NCI-H1092 treated with DMSO at 0.1 percent for 48 hours (cell line): ENCODE measurements at regions not wholly inside any gene's neighbourhood (a gene's known extent, or its start where the extent isn't known, plus 50 kb on each side); places are given as distances from the start of the nearest gene placed in this dataset.
"Not testable (repeated sequence)": the region's sequence is repeated elsewhere in the genome, so short reads cannot be mapped to it uniquely, and the experiment has no call there.

ENCODE experiments used
- DNase-seq: peaks from one replicate; lab custom pipeline; 2025; lab: John Stamatoyannopoulos, UW

DNA sequence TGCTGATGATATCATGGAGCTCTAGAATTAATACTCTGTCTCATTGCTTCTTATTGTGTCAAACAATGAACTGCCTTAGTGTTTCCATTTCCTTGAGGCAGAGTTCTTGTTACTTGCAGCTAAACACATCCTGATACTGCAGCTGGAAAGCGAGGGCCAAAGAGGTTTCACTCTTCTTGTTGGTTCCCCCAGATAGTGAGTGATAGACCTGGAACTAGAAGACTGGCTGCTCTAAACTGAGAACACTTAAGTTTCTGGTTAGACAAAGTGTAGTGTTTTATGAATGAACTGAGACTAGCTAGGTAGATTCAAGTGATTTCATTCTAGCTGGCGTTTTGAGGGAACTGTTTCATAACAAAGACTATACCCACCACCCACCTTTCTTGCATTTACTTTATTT lies 321.7 kb downstream of the TXNL1 start:
- DNase-seq = no peak

DNA sequence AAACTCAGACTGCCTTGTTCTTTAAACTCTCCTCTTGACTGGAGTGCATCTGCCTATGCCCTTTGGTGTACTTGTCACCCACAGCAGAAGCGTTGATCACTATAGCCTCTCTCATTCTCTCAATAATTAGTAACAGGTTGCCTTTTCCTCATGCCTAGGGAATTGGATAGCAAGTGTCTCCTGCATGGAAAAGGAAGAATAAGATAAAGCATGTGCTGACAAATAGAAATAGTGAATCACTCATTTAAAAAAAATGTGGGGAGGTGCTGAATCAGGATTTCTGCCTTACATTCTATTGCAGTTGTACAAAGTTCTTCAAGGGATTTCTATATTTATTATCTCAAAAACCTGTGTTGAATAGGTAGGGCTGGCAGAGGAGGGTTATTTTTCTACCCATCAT lies 323.0 kb downstream of the TXNL1 start:
- no peak for DNase-seq

DNA sequence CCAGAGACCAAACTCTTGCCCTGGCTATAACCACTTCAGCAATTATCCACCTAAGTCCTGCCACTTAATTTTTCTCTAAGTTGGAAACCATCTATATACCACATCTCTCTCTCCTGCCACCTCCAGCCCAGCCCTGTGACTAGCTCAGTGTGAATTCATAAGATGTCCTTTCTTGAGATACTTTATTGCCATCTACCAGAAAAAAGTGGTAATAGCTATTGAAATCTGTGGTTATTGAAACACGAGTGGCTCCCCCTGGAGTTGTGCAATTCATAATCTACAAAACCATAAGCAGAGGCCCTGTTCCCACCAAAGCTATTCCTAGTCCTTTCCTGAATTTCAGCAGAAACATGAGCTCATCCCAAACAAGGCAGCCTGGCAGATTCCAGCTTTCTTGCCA lies 324.0 kb downstream of the TXNL1 start:
- DNase-seq = no peak

DNA sequence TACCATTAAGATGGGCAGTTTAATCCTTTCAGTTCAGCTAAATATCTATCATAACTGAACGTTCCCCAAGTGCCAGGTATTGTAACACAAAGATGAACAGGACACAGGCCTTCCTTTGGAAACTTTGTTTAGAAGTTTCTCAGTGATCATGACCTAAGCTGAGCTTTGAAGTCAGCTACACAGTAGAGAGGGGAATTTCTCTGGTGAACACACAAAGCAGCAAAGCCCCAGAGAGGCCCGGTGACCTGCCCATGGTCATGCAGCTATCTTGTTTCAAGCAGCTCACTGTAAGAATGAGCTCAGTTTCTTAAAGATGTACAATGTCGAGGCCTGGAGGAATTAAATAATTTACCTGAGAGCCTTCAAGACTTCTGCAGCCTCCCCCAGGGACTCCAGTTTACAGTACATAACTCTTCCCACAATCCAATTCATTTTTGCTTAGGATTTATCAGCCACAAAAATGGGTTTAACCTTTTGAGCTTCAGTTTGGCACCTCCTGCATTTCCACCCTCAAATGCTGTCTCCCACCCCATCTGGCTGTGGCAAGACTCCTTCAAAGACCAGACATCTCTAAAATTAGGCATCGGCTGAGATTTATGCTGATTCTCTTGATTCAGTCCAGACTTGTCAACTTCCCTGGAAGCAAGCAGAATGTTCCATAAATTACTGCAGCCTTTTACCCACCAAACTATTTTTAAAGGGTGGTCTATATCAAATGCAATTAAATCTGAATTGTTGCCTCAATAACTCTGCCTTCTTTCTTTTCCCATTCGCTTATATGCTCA lies 325.6 kb downstream of the TXNL1 start:
- no peak for DNase-seq

DNA sequence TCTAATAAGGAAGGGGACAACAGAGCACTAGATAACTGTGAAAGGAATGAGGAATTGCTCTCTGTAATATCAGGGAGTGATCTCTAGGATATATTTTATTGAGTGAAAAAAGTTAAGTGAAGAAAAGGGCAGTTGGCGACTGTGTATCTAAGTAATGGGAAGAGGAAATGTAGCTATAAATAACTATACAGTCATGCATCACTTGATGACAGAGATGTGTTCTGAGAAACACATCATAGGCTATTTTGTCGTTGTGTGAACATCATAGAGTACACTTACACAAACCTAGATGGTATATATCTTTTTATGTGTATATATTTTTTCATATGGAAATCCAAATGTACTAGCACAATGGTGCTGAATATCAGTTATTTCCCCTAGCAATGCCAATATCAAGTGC lies 329.3 kb downstream of the TXNL1 start:
- DNase-seq = no peak

DNA sequence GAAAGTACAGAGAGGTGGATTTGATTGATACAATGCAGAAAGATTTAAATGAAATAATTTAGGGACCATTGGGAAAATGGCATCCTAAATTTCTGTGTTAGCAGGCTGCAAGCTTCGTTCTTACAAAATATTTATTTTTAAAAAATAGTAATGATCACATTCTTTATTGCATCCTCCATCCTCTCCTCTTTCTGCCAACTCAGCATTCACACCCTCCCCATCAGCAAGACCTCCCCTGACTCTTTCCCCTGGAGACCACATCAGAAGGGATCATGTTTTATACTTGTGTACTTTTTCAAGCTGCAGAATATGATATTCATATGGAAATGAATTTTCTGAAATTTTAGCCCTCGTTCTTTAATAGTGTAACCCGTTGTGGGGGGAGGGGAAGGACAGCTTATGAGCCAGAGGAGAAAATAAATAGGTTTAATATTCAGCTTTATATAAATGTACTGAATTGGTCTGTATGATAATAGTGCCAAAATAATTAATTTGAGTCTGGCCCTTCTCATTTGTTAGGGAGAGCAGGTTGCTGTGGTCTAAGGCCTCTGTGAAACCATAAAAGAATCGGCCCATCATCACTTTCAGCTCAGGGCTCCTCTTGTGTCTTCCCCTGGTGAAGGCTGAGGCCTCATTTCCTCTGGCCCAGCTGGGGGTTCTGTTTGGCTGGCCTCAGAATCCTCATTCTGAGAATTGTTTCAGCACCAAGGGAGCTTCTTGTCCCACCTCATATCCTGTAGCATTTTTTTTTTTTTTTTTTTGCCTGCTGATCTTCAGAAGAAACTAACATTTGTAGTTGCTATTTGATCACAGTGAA lies 330.8 kb downstream of the TXNL1 start:
- DNase-seq = no peak

DNA sequence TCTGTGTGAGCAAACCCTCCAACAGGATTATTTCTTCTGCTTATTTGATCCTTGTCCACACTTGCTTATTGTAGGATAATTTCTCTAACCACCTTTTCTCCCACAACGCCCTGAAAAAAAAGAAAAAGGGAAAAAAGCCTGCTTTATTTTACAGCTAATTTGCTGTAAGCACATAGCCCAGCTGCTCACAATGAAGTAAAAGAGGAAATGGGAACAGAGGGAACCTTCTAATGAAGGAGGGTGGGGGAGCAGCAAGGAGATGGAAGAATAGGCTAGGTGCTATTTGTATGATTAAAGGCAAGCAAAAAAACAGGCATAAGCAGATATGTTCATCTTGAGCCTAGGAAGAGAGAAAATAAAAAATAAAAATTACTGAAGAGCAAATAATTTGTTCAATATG lies 331.6 kb downstream of the TXNL1 start:
- no peak for DNase-seq

DNA sequence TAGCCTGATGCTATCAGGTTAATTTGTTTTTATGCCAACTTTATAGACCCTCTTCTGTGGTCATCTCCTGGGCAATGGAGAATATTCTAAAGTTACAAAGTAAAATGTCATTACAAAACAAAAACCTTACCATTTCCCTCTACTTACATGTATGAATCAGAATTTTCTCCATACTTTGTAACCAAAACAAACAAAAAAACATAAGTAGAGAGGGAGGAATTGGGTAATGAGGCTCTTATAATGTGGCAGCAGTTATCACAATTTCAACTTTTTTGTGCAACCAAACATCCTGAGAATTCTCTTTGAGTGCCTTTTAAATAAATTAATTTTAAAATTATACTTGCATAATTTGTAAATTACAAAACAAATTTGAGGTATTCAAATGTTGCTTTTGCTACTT lies 332.8 kb downstream of the TXNL1 start:
- DNase-seq = no peak

DNA sequence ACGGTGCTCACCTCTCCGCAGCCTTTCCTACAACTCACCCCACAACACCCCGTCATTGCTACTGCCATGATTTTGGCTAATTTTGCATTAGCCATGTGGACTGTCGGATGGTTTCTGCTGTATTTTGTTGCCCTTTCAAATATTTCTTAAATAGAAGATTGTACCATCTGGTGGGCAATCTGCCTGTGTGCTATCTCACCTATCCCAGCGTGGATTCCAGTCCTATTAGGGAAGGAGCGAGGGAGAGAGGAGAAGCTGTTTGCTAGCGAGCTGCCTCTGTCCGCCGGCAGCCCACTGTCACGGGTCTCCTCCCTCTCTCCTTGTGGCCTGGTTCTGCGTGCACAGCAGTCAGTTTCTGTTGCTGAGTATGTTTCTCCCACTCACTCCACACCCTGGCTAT lies 336.2 kb downstream of the TXNL1 start:
- no peak for DNase-seq

DNA sequence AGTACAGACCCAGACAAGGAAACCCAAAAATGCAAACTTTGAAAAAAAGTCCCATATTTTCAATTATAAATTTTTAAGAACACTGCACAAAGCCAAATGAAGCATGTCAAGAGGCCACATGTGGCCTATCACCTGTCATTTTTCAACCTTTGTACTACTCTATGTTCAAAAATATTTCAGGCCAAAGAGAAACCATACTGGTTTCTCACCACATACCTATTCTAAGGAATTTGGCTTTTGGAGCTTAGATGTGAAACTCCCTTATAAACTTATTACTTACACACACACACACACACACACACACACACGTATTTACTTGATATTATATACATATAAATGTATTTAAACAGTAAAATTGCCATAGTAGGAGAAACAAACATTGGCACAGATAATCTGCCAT lies 338.7 kb downstream of the TXNL1 start:
- DNase-seq = no peak

DNA sequence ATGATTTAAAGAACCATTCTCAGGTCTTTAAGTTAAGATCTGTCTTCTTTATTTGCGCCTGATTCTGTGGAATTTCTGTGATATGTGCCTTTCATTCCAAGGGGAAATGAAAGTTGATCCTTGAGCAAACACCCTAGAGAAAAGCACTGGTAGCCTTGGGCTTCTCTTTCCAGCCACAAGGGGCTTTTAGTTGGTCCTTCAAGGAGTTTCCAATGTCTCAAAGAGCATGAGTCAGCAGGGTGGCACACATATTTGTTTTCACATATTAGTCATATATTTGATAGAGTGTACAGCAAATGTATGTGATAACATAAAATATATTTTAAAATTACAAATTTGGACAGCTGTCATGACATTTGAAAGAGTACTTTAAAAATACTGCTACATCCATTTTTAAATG lies 339.5 kb downstream of the TXNL1 start:
- DNase-seq = no peak

DNA sequence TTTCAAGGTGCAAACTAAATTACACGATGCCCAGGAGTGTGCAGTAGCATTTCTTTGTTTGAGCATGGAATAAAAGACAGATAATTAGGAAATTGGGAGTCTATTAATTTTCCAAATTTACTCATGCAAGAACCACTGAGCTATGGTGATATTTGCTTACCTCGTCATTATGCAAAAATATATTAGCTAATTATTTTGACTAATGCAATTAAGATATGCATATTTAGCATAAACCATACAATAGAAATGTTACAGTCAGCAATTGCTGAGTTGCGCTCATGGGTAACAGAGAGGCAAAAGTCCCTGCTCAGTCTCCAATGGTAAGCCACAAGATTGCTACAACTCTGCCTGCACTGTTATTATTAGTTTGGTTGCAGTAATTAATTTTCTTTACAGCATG lies 342.0 kb downstream of the TXNL1 start:
- no peak for DNase-seq

DNA sequence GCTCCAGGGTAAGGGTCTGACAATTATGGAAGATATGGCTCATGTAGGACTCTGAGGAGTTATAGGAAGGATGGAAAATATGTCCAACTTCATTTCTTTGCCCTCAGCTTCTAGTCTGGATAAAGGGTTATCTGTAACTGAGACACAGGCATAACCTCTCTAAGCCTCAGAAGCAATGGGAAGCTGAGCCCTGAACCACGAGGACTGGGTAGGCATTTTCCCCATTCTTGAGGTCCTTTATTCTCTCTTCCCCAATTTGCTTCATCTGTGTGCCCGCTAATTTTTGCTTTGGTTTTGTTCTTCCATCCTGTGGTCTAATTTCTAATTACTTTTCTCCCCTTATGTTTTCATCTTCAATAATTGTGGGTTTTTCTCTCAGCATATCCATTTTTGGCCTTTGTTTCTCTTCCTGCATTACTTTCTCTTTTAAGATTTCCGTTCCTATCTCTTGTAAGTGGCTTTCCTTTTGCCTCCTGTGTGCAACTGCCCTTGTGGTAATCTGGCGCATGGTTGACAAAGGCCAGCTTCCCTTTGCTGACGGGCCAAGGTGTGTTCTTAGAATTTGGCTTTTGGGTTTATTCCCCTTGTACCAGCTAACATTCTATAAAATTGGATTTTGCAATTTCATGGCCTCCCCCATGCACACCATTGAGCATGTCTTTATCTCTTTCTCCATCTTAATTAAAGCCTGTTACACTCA lies 343.8 kb downstream of the TXNL1 start:
- DNase-seq = no peak

DNA sequence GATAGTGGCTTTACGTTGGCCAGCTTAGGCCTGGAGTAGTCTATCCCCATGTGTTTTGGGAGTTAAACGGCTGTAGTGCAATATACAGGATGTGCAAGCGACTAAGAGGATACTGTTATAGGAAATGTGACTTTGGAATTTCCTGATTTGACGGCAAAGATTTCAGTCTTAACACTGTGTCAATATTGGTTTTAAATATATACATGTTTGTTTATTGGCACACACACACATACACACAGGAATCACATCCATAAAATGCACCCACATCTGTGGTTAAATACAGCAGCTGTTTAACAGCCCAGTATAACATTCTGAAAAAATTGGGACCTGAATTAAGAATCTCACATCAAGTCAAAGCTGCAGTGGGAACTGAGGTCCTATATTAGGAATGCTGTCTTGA lies 347.1 kb downstream of the TXNL1 start:
- no peak for DNase-seq

DNA sequence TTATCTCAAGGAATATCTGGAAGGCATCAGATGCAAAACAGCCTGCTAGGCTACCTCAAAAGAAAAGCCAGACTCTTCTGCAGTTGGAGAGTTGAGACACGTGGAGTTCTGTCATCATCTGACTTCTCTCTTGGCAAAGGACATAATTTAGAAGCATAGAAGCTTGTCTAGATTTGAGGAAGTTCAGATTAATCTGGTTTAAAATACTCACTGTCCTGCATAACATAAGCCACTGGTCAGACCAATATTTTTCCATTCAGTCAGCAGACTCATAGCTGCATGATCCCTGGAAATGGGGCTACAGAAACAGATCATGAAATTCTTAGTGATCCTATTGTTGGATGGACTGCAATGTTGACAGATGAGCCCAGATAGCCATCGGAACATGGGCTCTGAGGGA lies 349.0 kb downstream of the TXNL1 start:
- no peak for DNase-seq

DNA sequence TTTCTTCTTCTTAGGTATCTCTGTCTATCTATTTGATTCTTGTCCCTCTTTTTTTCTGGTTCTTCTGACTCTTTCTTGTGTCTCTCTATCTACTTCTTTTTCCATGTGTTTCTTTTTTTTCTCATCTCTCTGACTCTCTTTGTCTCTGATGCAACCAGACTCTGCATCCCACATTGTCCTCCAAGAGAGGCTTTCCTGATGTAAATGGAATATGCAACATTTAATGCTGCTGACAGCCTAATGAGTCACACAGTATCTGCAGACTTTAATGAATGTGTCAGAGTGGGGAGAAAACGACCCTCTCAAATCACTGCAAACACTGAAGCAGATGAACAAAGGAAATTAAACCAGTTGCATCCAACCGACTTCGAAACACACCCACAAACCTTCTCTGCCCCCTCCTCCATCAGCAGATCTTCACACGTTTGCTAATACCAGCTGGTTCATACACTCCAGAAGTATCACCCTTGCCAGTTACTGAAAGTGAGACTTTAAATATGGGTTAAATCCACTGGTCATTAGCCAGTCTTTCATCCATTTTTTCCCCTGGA lies 351.5 kb downstream of the TXNL1 start:
- DNase-seq = no peak

DNA sequence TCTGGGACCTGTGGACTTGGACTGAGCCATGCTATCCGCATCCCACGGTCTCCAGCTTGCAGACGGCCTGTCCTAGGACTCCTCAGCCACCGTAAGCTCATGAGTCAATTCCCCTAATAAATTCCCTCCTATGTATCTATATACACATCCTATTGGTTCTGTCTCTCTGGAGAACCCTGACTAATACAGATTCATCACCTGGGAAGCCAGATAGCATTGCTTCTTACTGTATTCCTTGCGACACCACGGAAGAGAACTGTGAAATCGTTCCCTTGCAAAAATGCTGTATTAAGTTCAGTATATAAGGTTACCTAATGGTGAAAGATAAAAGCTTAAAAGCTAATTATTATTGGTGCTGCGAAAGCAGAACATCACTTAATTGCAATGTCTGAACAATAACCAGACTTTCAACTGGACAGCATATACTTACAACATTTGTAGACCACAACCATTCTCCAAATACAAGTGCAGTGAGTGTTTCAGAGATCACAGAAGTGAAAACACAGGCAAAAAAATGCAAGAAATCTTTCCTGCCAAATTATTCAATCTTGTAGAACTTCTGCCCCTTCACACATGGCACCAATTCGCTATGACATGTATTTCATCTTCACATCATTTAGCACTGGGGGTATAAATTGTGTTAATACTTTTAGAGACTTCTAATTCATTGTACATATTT lies 352.9 kb downstream of the TXNL1 start:
- no peak for DNase-seq

DNA sequence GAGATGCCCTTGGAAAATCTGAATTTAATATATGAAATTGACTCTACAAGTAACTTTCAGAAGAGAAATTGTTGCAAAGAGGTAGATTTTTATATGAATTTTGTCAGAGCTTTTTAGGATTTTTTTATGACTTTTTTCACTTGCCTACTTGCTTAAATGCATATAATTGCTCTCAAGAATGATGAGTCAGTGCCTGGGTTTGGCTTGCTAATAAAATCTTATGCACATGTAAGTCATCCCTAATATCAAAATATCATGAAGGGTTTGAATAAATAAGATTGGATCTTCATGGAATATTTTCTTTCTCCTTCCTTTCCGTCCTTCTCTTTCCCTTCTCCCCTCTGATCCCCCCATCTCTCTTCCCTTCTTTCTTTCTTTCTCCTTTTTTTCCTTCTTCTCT lies 354.1 kb downstream of the TXNL1 start:
- DNase-seq = no peak

DNA sequence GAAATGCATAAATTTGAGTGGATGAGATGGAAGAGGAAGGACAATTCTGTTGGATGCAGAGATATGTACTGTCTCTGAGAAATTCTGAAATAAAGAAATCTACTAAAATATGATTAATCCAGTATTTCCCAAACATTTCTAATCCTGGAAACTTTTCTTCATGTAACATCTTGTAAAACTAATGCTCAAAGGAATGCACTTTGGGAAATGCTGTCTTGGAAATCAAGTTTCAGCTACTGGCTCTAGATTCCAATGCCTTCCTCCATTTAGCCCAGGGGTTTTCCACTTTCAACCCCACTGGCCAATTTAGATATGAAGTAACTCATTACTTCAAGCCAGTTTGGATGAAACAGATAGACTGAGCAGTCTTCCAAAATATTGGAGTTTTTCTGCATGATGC lies 355.1 kb downstream of the TXNL1 start:
- no peak for DNase-seq

DNA sequence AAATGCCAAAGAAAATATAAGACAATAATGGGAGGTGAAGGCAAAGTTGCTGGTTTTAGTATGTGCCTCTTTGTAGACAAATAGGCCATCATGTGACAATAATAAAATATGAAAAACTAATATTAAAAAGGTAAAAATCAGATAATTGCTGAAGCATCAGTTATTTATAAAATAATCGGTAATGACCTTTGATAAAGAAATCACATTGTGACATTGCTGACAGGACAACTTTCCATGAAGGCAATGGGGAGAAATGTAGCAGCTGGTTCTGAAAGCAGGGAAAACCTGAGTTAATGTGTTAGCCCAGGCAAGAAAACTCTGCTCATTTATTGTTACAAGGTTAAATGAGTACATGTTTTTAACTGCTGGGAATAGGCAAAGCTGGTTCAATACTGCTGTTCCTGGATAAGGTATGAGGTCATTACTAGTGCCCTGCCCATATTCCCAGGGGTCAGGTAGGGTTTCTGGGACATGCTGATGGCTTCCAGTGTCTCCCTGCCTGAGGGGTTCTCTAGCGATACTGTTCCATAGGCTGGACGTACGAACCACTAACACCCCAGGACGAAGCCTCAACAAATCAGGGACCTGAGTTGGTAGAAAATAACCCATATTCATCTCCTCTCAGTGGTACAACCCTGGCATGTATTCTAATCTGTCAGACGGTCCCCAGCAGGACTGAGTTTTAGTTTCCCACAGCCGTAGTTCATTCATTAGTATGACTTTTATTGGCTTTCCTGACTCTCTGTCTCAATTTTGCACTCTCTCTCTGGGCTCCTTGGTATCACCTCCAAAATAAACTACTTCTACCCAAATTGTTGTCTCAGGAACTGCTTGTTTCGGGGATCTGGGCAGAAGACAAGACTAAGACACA lies 355.9 kb downstream of the TXNL1 start:
- no peak for DNase-seq

DNA sequence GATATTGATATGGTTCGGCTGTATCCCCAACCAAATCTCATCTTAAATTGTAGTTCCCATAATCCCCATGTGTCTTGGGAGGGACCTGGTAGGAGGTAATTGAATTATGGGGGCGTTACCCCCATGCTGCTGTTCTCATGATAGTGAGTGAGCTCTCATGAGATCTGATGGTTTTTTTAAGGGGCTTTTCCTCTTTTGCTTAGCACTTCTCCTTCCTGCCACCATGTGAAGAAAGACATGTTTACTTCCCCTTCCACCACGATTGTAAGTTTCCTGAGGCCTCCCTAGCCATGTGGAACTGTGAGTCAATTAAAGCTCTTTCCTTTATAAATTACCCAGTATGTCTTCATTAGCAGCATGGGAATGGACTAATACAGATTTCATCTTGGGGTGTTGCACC lies 358.6 kb downstream of the TXNL1 start:
- not testable (repeated sequence) for DNase-seq
